HFFc6 (cell line): ENCODE measurements at regions not wholly inside any gene's neighbourhood (a gene's known extent, or its start where the extent isn't known, plus 50 kb on each side); places are given as distances from the start of the nearest gene placed in this dataset.

Source experiments
- DNase-seq: peaks from one replicate; pipeline ENCODE4 v3.0.0-alpha.2; 2018
- H3K27ac Mint-ChIP-seq: 2 replicates; pipeline ENCODE4 v1.8.0; 2020; ENCODE audit warnings: mild to moderate bottlenecking, mixed read lengths
- H3K27me3 Mint-ChIP-seq: 2 replicates; pipeline ENCODE4 v1.8.0; 2021; ENCODE audit warnings: mild to moderate bottlenecking, moderate library complexity, mixed read lengths; ENCODE audit not compliant: insufficient read depth
- H3K36me3 Mint-ChIP-seq: 2 replicates; pipeline ENCODE4 v1.8.0; 2021; ENCODE audit warnings: low read depth, mixed read lengths
- H3K4me1 Mint-ChIP-seq: 2 replicates; pipeline ENCODE4 v1.8.0; 2020; ENCODE audit warnings: low read depth, mixed read lengths
- H3K4me3 Mint-ChIP-seq: 2 replicates; pipeline ENCODE4 v1.8.0; 2020; ENCODE audit warnings: mild to moderate bottlenecking, moderate library complexity, mixed read lengths
- H3K9me3 Mint-ChIP-seq: 2 replicates; pipeline ENCODE4 v1.8.0; 2020; ENCODE audit warnings: mild to moderate bottlenecking, mixed read lengths
- TF ChIP-seq, protein P1 (sequence below): fragments of 200-600 bp; sonication (generic); IDR thresholded peaks from 2 replicates; pipeline ENCODE4 v1.5.0; 2021; ENCODE audit warnings: antibody characterized with exemption, mild to moderate bottlenecking

DNA sequence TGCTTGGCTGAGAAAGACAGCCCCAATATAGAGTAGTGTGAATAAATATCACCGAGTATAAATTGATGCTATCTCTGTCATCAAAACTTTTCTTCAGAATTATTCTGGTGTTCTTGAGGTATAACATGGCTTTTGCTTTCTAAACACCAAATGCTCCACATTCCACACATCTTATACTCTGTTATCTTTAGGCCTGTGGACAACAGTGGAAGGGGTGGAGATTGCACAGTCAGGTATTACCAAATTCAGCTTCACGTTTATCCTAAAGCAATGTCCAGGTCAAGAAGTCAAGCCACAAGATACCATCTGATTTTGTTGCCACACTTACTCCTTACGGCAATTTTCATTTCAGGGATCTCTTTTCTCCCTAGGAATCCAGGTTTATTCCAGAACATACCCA lies 394.8 kb downstream of the SI start:
- no peak overlapping the region for H3K27ac Mint-ChIP-seq
- peaks cover 28% of the 10 kb centered on the region for H3K9me3 Mint-ChIP-seq
- TF ChIP-seq, protein P1, sequence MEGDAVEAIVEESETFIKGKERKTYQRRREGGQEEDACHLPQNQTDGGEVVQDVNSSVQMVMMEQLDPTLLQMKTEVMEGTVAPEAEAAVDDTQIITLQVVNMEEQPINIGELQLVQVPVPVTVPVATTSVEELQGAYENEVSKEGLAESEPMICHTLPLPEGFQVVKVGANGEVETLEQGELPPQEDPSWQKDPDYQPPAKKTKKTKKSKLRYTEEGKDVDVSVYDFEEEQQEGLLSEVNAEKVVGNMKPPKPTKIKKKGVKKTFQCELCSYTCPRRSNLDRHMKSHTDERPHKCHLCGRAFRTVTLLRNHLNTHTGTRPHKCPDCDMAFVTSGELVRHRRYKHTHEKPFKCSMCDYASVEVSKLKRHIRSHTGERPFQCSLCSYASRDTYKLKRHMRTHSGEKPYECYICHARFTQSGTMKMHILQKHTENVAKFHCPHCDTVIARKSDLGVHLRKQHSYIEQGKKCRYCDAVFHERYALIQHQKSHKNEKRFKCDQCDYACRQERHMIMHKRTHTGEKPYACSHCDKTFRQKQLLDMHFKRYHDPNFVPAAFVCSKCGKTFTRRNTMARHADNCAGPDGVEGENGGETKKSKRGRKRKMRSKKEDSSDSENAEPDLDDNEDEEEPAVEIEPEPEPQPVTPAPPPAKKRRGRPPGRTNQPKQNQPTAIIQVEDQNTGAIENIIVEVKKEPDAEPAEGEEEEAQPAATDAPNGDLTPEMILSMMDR, result no peak
- no peaks in the 10 kb centered on the region for H3K4me1 Mint-ChIP-seq
- no peaks in the 10 kb centered on the region for H3K27me3 Mint-ChIP-seq
- H3K36me3 Mint-ChIP-seq, result no peaks in the 10 kb centered on the region
- no peak overlapping the region for H3K4me3 Mint-ChIP-seq
- DNase-seq, result no peak

DNA sequence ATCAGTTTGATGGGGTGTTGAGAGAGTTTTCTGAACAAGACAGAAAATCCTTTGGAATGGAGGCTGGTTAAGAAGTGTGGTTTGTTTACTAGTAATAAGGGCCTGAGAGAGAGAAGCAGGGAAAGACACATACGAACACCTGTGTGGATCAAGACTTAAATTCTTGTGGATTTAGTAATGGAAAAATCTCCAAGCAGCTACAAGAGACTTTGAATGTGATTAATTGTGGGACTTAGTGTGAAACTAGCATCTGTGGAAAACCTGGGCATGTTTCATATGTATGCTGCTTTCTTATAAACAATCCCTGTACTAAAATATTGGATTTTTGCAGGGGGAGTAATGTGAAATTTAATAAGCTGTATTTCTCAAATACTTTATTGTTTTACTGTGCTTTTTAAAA lies 399.1 kb downstream of the SI start:
- H3K36me3 Mint-ChIP-seq, result no peaks in the 10 kb centered on the region
- no peaks in the 10 kb centered on the region for H3K27me3 Mint-ChIP-seq
- H3K4me1 Mint-ChIP-seq, result no peaks in the 10 kb centered on the region
- H3K27ac Mint-ChIP-seq, result no peak overlapping the region
- TF ChIP-seq, protein P1, result no peak
- peaks cover 25% of the 10 kb centered on the region for H3K9me3 Mint-ChIP-seq
- no peak for DNase-seq
- no peak overlapping the region for H3K4me3 Mint-ChIP-seq

DNA sequence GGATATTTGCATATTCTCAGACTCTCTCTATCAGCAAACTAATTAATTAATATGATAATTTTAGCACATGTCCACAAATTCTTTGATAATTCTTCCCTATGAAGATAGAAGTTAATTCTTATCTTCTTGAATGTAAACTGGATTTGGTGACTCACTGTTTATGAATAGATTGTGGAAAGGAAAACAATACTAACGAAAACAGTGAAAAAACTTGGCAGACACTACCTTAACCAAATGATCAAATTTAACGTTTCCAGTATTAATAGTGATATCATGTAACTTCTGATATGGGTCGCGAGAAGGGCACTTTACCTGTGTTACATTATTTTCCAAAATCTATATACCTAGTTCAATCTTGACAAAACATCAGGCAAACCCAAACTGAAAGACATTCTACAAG lies 401.0 kb downstream of the SI start:
- H3K9me3 Mint-ChIP-seq, result peaks cover 21% of the 10 kb centered on the region
- no peaks in the 10 kb centered on the region for H3K4me1 Mint-ChIP-seq
- no peaks in the 10 kb centered on the region for H3K27me3 Mint-ChIP-seq
- no peaks in the 10 kb centered on the region for H3K36me3 Mint-ChIP-seq
- TF ChIP-seq, protein P1, result no peak
- no peak for DNase-seq
- no peak overlapping the region for H3K27ac Mint-ChIP-seq
- no peak overlapping the region for H3K4me3 Mint-ChIP-seq

DNA sequence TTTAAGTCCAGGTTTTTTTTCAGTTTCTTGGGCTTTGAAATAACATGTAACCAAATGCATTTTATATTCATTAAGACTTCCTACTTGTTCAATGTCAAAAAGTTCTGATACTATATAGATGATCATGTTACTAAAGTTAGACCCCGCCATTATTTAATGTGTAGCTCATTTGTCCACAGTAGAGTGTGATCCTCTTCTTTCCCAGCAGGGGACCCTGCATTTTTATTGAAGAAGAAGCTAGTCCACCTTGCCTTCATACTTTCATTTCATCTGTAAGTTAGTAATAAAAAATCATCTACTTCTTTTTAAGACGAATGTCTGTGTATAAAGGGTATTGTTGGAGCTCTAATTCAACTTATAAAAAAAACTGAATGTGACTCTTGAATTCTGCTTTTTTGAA lies 404.6 kb downstream of the SI start:
- no peaks in the 10 kb centered on the region for H3K36me3 Mint-ChIP-seq
- TF ChIP-seq, protein P1, result no peak
- DNase-seq, result no peak
- H3K4me1 Mint-ChIP-seq, result no peaks in the 10 kb centered on the region
- H3K9me3 Mint-ChIP-seq, result peaks cover 26% of the 10 kb centered on the region
- no peaks in the 10 kb centered on the region; the same call in 1 of the 2 replicates for H3K27me3 Mint-ChIP-seq
- H3K27ac Mint-ChIP-seq, result no peak overlapping the region
- H3K4me3 Mint-ChIP-seq, result no peak overlapping the region

DNA sequence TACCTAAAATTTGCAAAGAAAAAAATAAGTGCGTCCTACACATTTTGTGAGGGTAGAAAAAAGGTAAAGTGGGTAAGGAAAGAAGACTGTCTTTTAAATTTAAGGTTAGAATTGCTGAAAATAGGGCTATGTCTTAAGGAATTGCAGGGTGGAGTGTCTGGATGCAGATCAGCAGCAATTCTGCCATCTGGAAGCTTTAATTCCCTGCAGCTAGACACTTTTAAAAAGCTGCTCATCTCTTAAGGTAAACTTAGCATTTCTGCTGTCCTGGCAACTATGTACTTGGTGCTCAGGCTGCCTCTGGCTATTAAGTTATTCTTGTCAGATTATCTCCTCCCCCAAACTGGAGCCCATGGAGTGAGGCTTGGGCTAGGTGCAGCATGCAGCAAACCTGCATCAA lies 420.2 kb downstream of the SI start:
- Mint-ChIP-seq H3K27ac (no peak overlapping the region), H3K4me1 (no peaks in the 10 kb centered on the region), H3K36me3 (0 out of 2 replicates have a peak, but pooled peaks cover 3% of the 10 kb centered on the region), H3K27me3 (no peaks in the 10 kb centered on the region; the same call in 1 of the 2 replicates), H3K4me3 (no peak overlapping the region), H3K9me3 (peaks cover 29% of the 10 kb centered on the region)
- TF ChIP-seq, protein P1, result no peak
- DNase-seq, result no peak

DNA sequence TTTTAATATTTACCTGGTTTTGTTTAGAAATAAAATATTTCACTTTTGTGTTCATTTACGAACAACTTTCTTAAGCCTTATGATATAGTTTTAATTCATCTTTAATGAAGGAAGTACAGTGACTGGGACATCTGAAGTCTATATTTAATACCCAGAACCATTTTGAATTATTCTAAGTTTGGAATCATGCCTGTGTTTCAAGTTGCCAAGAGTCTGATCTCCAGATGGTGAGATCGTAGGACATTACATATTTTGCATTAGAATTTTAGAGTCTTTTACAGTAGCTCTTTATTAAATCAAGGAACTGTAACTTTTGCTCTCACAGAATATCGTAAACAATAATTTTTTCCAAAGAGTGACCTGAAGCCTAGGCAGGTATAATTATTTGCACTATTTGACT lies 420.7 kb downstream of the SI start:
- TF ChIP-seq, protein P1, result no peak
- no peak for DNase-seq
- Mint-ChIP-seq H3K27ac (no peak overlapping the region), H3K27me3 (no peaks in the 10 kb centered on the region; the same call in 1 of the 2 replicates), H3K4me3 (no peak overlapping the region), H3K4me1 (no peaks in the 10 kb centered on the region), H3K9me3 (peaks cover 24% of the 10 kb centered on the region), H3K36me3 (0 out of 2 replicates have a peak, but pooled peaks cover 3% of the 10 kb centered on the region)
